HG03442 (cell line): ENCODE measurements at regions not wholly inside any gene's neighbourhood (a gene's known extent, or its start where the extent isn't known, plus 50 kb on each side); places are given as distances from the start of the nearest gene placed in this dataset.

Experiments used
- ATAC-seq: cut with Tn5 transposase; IDR thresholded peaks from one replicate; pipeline ENCODE4 v1.9.1; 2021; ENCODE audit warnings: mild to moderate bottlenecking, moderate library complexity; ENCODE audit not compliant: unreplicated experiment

- ATAC-seq, result no peak
These were observed 55.5 kb upstream of the LDHB start for GRCh38 chr12:21713133-21713532.

- ATAC-seq, result peak; percentile 50
These were observed 53.5 kb upstream of the LDHB start for GRCh38 chr12:21710958-21711775.
